ENCODE measurements at regions not wholly inside any gene's neighbourhood (a gene's known extent, or its start where the extent isn't known, plus 50 kb on each side); places are given as distances from the start of the nearest gene placed in this dataset.

- intact Hi-C loops (cut with micrococcal nuclease): no loop called here
These were observed 587.4 kb upstream of the MDFIC2 start for GRCh38 chr3:70899816-70900215.

GRCh38 chr3:70890020-70890394 lies 577.6 kb upstream of the MDFIC2 start:
- intact Hi-C loops (cut with micrococcal nuclease): no loop called here

- intact Hi-C loops (cut with micrococcal nuclease): no loop called here
These were observed 577.0 kb upstream of the MDFIC2 start for GRCh38 chr3:70889162-70890019.

- intact Hi-C loops (cut with micrococcal nuclease): no loop called here
These were observed 573.2 kb upstream of the MDFIC2 start for GRCh38 chr3:70885636-70886035.

GRCh38 chr3:70882104-70882503 lies 569.7 kb upstream of the MDFIC2 start:
- intact Hi-C loops (cut with micrococcal nuclease): no loop called here

GRCh38 chr3:70880421-70880820 lies 568.0 kb upstream of the MDFIC2 start:
- intact Hi-C loops (cut with micrococcal nuclease): no loop called here

GRCh38 chr3:70876154-70876553 lies 563.7 kb upstream of the MDFIC2 start:
- intact Hi-C loops (cut with micrococcal nuclease): no loop called here

GRCh38 chr3:70874196-70874595 lies 561.8 kb upstream of the MDFIC2 start:
- intact Hi-C loops (cut with micrococcal nuclease): no loop called here

GRCh38 chr3:70873686-70874085 lies 561.2 kb upstream of the MDFIC2 start:
- intact Hi-C loops (cut with micrococcal nuclease): no loop called here

GRCh38 chr3:70871909-70872656 lies 559.6 kb upstream of the MDFIC2 start:
- intact Hi-C loops (cut with micrococcal nuclease): no loop called here

- intact Hi-C loops (cut with micrococcal nuclease): no loop called here
These were observed 558.1 kb upstream of the MDFIC2 start for GRCh38 chr3:70870576-70870975.

GRCh38 chr3:70868561-70868960 lies 556.1 kb upstream of the MDFIC2 start:
- intact Hi-C loops (cut with micrococcal nuclease): no loop called here

GRCh38 chr3:70863049-70863448 lies 550.6 kb upstream of the MDFIC2 start:
- intact Hi-C loops (cut with micrococcal nuclease): no loop called here

- intact Hi-C loops (cut with micrococcal nuclease): no loop called here
These were observed 549.4 kb upstream of the MDFIC2 start for GRCh38 chr3:70861855-70862254.

GRCh38 chr3:70861234-70861633 lies 548.8 kb upstream of the MDFIC2 start:
- intact Hi-C loops (cut with micrococcal nuclease): no loop called here

GRCh38 chr3:70857916-70858315 lies 545.5 kb upstream of the MDFIC2 start:
- intact Hi-C loops (cut with micrococcal nuclease): no loop called here

- intact Hi-C loops (cut with micrococcal nuclease): no loop called here
These were observed 544.1 kb upstream of the MDFIC2 start for GRCh38 chr3:70856414-70857162.

GRCh38 chr3:70855149-70855548 lies 542.7 kb upstream of the MDFIC2 start:
- intact Hi-C loops (cut with micrococcal nuclease): no loop called here

GRCh38 chr3:70854108-70854507 lies 541.7 kb upstream of the MDFIC2 start:
- intact Hi-C loops (cut with micrococcal nuclease): no loop called here

GRCh38 chr3:70853161-70853944 lies 540.9 kb upstream of the MDFIC2 start:
- intact Hi-C loops (cut with micrococcal nuclease): no loop called here
